ENCODE measurements at regions not wholly inside any gene's neighbourhood (a gene's known extent, or its start where the extent isn't known, plus 50 kb on each side); places are given as distances from the start of the nearest gene placed in this dataset.

DNA sequence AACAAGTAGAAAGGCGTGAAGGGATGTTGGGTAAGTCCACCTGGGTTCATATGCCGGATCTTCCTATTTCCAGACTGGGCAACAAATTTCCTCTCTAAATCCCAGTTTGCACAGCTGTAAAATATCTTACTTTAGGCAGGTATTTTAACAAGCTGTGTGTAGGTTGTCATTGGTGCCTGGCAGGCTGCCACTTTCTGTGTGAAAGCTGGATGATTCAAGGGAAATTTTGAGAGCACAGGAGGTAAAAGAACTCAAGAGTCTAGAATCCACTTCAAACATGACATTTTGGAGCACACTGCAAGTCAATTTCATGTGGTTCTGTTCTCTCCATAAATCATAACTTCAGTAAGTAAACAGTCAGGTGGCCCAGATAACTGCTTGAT, 817.4 kb upstream of the AMELY start:
- no peak for TF ChIP-seq POLR2A (IDR thresholded peaks at IDR 0.05)
- TF ChIP-seq, protein P1, sequence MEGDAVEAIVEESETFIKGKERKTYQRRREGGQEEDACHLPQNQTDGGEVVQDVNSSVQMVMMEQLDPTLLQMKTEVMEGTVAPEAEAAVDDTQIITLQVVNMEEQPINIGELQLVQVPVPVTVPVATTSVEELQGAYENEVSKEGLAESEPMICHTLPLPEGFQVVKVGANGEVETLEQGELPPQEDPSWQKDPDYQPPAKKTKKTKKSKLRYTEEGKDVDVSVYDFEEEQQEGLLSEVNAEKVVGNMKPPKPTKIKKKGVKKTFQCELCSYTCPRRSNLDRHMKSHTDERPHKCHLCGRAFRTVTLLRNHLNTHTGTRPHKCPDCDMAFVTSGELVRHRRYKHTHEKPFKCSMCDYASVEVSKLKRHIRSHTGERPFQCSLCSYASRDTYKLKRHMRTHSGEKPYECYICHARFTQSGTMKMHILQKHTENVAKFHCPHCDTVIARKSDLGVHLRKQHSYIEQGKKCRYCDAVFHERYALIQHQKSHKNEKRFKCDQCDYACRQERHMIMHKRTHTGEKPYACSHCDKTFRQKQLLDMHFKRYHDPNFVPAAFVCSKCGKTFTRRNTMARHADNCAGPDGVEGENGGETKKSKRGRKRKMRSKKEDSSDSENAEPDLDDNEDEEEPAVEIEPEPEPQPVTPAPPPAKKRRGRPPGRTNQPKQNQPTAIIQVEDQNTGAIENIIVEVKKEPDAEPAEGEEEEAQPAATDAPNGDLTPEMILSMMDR (IDR thresholded peaks at IDR 0.05): no peak
- no peak for TF ChIP-seq POLR2AphosphoS5 (IDR thresholded peaks at IDR 0.05)

Measured in breast epithelium (tissue), 3 donors.